ENCODE measurements at regions not wholly inside any gene's neighbourhood (a gene's known extent, or its start where the extent isn't known, plus 50 kb on each side); places are given as distances from the start of the nearest gene placed in this dataset.

DNA sequence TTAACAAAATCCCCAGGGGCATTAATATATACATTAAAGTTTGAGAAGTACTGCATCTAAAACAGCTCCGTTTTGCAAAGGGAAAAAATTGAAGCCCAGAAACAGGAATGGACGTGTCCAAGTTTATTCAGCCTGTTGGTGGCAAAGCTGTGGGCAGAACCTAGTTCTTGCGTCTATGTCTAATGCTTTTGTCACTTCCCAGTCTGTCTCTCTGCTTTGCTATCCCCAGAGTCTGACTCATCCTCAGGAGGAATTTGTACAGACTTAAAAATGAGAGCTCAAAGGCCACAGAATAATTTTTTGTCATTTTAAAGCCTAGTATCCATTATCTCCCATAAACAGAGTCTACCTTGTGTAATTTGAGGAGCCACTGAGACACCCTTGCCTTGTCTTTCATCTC, 330.9 kb upstream of the GRIA1 start:
- TF ChIP-seq POLR2A (IDR thresholded peaks at IDR 0.05; ENCODE audit: low read depth, low read length) (no peak), POLR2AphosphoS5 (IDR thresholded peaks at IDR 0.05; ENCODE audit: low read depth, low read length) (no peak), TAF1 (IDR thresholded peaks at IDR 0.05; ENCODE audit: borderline replicate concordance, low read depth, low read length) (no peak)
